Right cardiac atrium (tissue), 5 donors: ENCODE measurements at regions not wholly inside any gene's neighbourhood (a gene's known extent, or its start where the extent isn't known, plus 50 kb on each side); places are given as distances from the start of the nearest gene placed in this dataset.
A peak's percentile ranks its signal among the peaks of the same experiment; 100 is the strongest.

ENCODE experiments used
- ATAC-seq, 2 donors: fragments of 200-7000 bp; cut with Tn5 transposase; one replicate each; pipeline versions ENCODE4 v1.8.0 to v1.9.1; 2020; ENCODE audit warnings: moderate library complexity in 2 of 2, mild to moderate bottlenecking in 1 of 2
- DNase-seq, 3 donors: peaks; one replicate each; pipeline ENCODE4 v3.0.0-alpha.2; 2020
- H3K27ac ChIP-seq: one replicate; pipeline ENCODE4 v1.5.1; 2013; ENCODE audit warnings: mild to moderate bottlenecking, low read length, control low read depth, moderate library complexity
- H3K27me3 ChIP-seq: one replicate; pipeline ENCODE4 v1.6.1; 2013; ENCODE audit not compliant: control insufficient read depth, insufficient read depth
- H3K4me1 ChIP-seq: one replicate; pipeline ENCODE4 v1.6.1; 2013; ENCODE audit warnings: low read length; ENCODE audit not compliant: control insufficient read depth, insufficient read depth
- H3K4me3 ChIP-seq: one replicate; pipeline ENCODE4 v1.5.1; 2013; ENCODE audit warnings: low read length, control low read depth
- H3K9me3 ChIP-seq: one replicate; pipeline ENCODE4 v1.6.1; 2013; ENCODE audit warnings: low read length; ENCODE audit not compliant: control insufficient read depth
- whole genome bisulfite sequencing: extraction: QIAGEN DNeasy Blood & Tissue Kit; methylation state at CpG from one replicate; pipeline ENCODE4 v1.1.7; 2013; 5-methylcytosine and 5-hydroxymethylcytosine counted together
- intact Hi-C, 4 donors: fragments of 100-400 bp; cut with DNase I; formaldehyde crosslinking; loops; one replicate each; pipeline versions ENCODE4 v1.11.0 to v1.14.0; 2022 to 2023
- donor health status: healthy with polysubstance abuse.
- donor health status: DM: no; HTN: yes; CAD: no.
- donor health status: DM: no; HTN: no; CAD: no.
- donor health status: DM: no; HTN: yes; CAD: no; lungs with severe emphysema.
- donor health status: DM: yes; HTN: yes; CAD: no.

GRCh38 chr9:32867601-32868204 lies 84.4 kb downstream of the TMEM215 start:
- intact Hi-C loops: no loop called here
- ATAC-seq (no peak), DNase-seq (no peak)
- no peak overlapping the region for H3K27ac ChIP-seq
- WGBS: 78% methylated on average over 3 of the region's 3 CpGs
- no peaks in the 10 kb centered on the region for H3K27me3 ChIP-seq
- H3K4me1 ChIP-seq: no peaks in the 10 kb centered on the region
- no peaks in the 10 kb centered on the region for H3K9me3 ChIP-seq
- no peak overlapping the region for H3K4me3 ChIP-seq

GRCh38 chr9:32869404-32869803 lies 86.1 kb downstream of the TMEM215 start:
- DNase-seq: no peak
- H3K27ac ChIP-seq: no peak overlapping the region
- intact Hi-C loops: no loop called here

DNA sequence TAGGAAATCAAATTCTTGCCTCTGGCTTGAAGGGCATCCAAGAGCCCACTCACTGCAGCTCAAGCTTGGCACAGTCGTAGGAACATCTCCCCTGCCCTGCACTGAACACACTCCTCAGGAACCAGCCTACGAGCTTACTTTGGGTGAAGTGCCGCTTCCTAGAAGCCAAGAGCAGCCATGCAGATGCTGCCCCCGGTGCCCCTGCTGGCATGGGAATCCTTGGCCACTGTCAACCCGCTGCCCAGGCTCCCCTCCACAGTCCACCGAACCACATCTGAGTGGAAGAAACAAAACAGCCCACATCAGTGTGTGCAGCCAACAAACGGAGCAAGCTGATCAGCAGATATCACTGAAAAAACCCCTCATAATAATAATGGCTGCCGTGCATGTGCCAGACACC lies 89.8 kb downstream of the TMEM215 start:
- Histone ChIP-seq H3K4me3 (no peak overlapping the region), H3K9me3 (no peaks in the 10 kb centered on the region), H3K27me3 (no peaks in the 10 kb centered on the region), H3K4me1 (no peaks in the 10 kb centered on the region), H3K27ac (no peak overlapping the region)
- intact Hi-C loops: loop anchor here in 1 of 4 donors (10.0 kb wide), 1 partner anchor 88 kb away; the partner anchor contains the start of gene TMEM215
- DNase-seq (no peak), ATAC-seq (no peak)
- WGBS: 77% methylated on average over 8 of the region's 8 CpGs

More at GRCh38 chr9:32869404-32869803, 86.1 kb downstream of the TMEM215 start:
- 78% methylated on average over 4 of the region's 4 CpGs for WGBS
- Histone ChIP-seq H3K4me3 (no peak overlapping the region), H3K9me3 (no peaks in the 10 kb centered on the region), H3K4me1 (no peaks in the 10 kb centered on the region), H3K27me3 (no peaks in the 10 kb centered on the region)
- ATAC-seq: no peak

- ATAC-seq (no peak), DNase-seq (no peak)
- Histone ChIP-seq H3K4me1 (no peaks in the 10 kb centered on the region), H3K4me3 (no peak overlapping the region), H3K27me3 (no peaks in the 10 kb centered on the region), H3K27ac (no peak overlapping the region), H3K9me3 (no peaks in the 10 kb centered on the region)
- intact Hi-C loops: loop anchor here in 1 of 4 donors (10.0 kb wide), 1 partner anchor 89 kb away; the partner anchor contains the start of gene TMEM215
- 50% methylated on average over 3 of the region's 3 CpGs for WGBS
These were observed 90.2 kb downstream of the TMEM215 start for GRCh38 chr9:32873553-32873952.

DNA sequence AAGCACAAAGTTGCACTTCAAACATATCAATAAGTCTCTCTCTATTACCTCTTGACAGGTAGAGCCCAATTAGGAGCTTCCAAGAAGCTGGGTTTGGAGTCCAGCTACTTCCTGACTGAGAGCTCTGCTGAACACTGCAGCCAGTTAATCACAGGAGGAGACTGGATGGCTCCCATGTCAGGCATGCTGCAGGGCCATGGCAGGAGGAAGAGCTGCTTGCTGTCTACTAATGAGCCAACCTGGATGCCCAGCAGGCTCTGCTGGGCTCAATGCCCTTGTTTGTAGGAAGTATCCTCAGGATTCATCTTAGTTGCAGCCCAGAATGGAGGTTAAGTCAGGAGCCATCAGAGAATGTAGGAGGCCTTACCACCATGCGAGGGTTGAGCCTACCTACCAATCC lies 91.9 kb downstream of the TMEM215 start:
- ATAC-seq: no peak
- H3K4me3 ChIP-seq: no peak overlapping the region
- H3K4me1 ChIP-seq: no peaks in the 10 kb centered on the region
- DNase-seq: no peak
- 94% methylated on average over 1 of the region's 1 CpG for WGBS
- intact Hi-C loops: loop anchor here in 1 of 4 donors (10.0 kb wide), 1 partner anchor 90 kb away; the partner anchor contains the start of gene TMEM215
- H3K27ac ChIP-seq: no peak overlapping the region
- no peaks in the 10 kb centered on the region for H3K27me3 ChIP-seq
- no peaks in the 10 kb centered on the region for H3K9me3 ChIP-seq

- intact Hi-C loops: loop anchor here in 1 of 4 donors (10.0 kb wide), 1 partner anchor 91 kb away; the partner anchor contains the start of gene TMEM215
- Histone ChIP-seq H3K27ac (no peak overlapping the region), H3K4me1 (no peaks in the 10 kb centered on the region), H3K27me3 (no peaks in the 10 kb centered on the region), H3K4me3 (no peak overlapping the region), H3K9me3 (no peaks in the 10 kb centered on the region)
- 52% methylated on average over 3 of the region's 3 CpGs for WGBS
- no peak for ATAC-seq
- DNase-seq: no peak
These were observed 92.4 kb downstream of the TMEM215 start for GRCh38 chr9:32875748-32876147.

- Histone ChIP-seq H3K27me3 (no peaks in the 10 kb centered on the region), H3K4me1 (no peaks in the 10 kb centered on the region), H3K9me3 (no peaks in the 10 kb centered on the region), H3K4me3 (no peak overlapping the region), H3K27ac (no peak overlapping the region)
- 55% methylated on average over 3 of the region's 3 CpGs for WGBS
- ATAC-seq: peak in 1 of 2 donors; percentile 58
- no peak for DNase-seq
- intact Hi-C loops: loop anchor here in 1 of 4 donors (10.0 kb wide), 1 partner anchor 92 kb away; the partner anchor contains the start of gene TMEM215
These were observed 93.8 kb downstream of the TMEM215 start for GRCh38 chr9:32877103-32877502.

GRCh38 chr9:32877639-32878217 lies 94.4 kb downstream of the TMEM215 start:
- Histone ChIP-seq H3K9me3 (no peaks in the 10 kb centered on the region), H3K4me1 (no peaks in the 10 kb centered on the region), H3K27me3 (no peaks in the 10 kb centered on the region), H3K4me3 (no peak overlapping the region), H3K27ac (no peak overlapping the region)
- WGBS: 81% methylated on average over 6 of the region's 6 CpGs
- intact Hi-C loops: loop anchor here in 1 of 4 donors (10.0 kb wide), 1 partner anchor 93 kb away; the partner anchor contains the start of gene TMEM215
- DNase-seq: no peak
- no peak for ATAC-seq

DNA sequence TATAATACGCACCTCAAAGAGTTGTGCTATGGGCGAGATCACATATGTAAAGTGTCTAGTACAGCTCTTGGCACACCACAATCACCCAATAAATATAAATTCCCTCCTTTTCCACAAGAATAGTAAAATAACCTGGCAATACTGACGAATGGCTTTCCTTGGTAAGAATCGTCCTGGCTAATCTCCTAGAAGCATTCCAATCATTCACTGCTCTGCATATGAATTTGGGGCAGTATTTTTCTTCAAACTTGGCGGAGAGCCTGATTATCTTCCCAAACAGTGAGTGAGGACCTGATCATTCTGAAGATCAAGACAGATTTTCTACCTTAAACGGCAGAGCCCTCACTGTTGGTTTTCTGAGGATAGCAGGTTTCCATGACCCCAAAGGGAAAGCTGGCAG lies 96.0 kb downstream of the TMEM215 start:
- intact Hi-C loops: loop anchor here in 1 of 4 donors (10.0 kb wide), 1 partner anchor 95 kb away; the partner anchor contains the start of gene TMEM215
- H3K9me3 ChIP-seq: no peaks in the 10 kb centered on the region
- H3K4me1 ChIP-seq: no peaks in the 10 kb centered on the region
- WGBS: 45% methylated on average over 6 of the region's 6 CpGs
- DNase-seq (no peak), ATAC-seq (no peak)
- no peak overlapping the region for H3K27ac ChIP-seq
- no peak overlapping the region for H3K4me3 ChIP-seq
- H3K27me3 ChIP-seq: no peaks in the 10 kb centered on the region

DNA sequence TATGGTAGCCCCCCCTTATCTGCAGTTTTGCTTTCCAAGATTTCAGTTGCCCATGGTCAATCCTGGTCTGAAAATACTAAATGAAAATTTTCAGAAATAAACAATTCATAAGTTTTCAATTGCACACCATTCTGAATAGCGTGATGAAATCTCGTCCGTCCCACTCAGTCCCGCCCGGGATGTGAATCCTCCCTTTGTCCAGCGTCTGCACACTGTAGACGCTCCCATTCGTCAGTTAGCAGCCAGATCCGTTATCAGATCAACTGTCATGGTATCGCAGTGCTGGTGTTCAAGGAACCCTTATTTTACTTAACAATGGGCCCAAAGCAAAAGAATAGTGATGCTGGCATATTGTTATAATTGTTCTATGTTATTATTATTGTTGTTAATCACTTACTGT lies 98.6 kb downstream of the TMEM215 start:
- WGBS: 77% methylated on average over 10 of the region's 10 CpGs
- intact Hi-C loops: no loop called here
- ATAC-seq: no peak

GRCh38 chr9:32882705-32883104 lies 99.4 kb downstream of the TMEM215 start:
- H3K9me3 ChIP-seq: no peaks in the 10 kb centered on the region
- H3K4me3 ChIP-seq: no peak overlapping the region
- DNase-seq: no peak
- H3K27ac ChIP-seq: no peak overlapping the region
- H3K27me3 ChIP-seq: no peaks in the 10 kb centered on the region
- 5% methylated on average over 3 of the region's 3 CpGs for whole genome bisulfite sequencing
- intact Hi-C loops: no loop called here
- ATAC-seq: no peak
- no peaks in the 10 kb centered on the region for H3K4me1 ChIP-seq

More for the DNA sequence above, 98.6 kb downstream of the TMEM215 start:
- no peaks in the 10 kb centered on the region for H3K9me3 ChIP-seq
- H3K27ac ChIP-seq: no peak overlapping the region
- no peak overlapping the region for H3K4me3 ChIP-seq
- no peaks in the 10 kb centered on the region for H3K27me3 ChIP-seq
- H3K4me1 ChIP-seq: no peaks in the 10 kb centered on the region
- no peak for DNase-seq
